DOHH2 (cell line): ENCODE measurements at regions not wholly inside any gene's neighbourhood (a gene's known extent, or its start where the extent isn't known, plus 50 kb on each side); places are given as distances from the start of the nearest gene placed in this dataset.
"Not testable (repeated sequence)": the region's sequence is repeated elsewhere in the genome, so short reads cannot be mapped to it uniquely, and the experiment has no call there.

Experiments
- H3F3A ChIP-seq: fragments of 200-600 bp; sonication (generic), shearing (Covaris generic); 2 replicates; pipeline ENCODE4 v1.6.0; 2016; ENCODE audit warnings: antibody characterized with exemption, mild to moderate bottlenecking; ENCODE audit not compliant: control insufficient read depth, insufficient read depth
- H3K27ac ChIP-seq: fragments of 200-600 bp; sonication (generic); 2 replicates; pipeline ENCODE4 v1.5.1; 2014; ENCODE audit warnings: low read depth, mild to moderate bottlenecking, low read length, moderate library complexity
- H3K27me3 ChIP-seq: fragments of 200-600 bp; sonication (generic); 2 replicates; pipeline ENCODE4 v1.6.1; 2014; ENCODE audit warnings: mild to moderate bottlenecking, low read length, mixed read lengths; ENCODE audit not compliant: control insufficient read depth
- H3K36me3 ChIP-seq: fragments of 200-600 bp; sonication (generic); 2 replicates; pipeline ENCODE4 v1.6.1; 2014; ENCODE audit warnings: mild to moderate bottlenecking, low read length, moderate library complexity, mixed read lengths; ENCODE audit not compliant: control insufficient read depth
- H3K4me1 ChIP-seq: fragments of 200-600 bp; sonication (generic); 2 replicates; pipeline ENCODE4 v1.6.1; 2014; ENCODE audit warnings: mild to moderate bottlenecking, low read length, mixed read lengths; ENCODE audit not compliant: control insufficient read depth
- H3K4me2 ChIP-seq: fragments of 200-600 bp; sonication (generic); 2 replicates; pipeline ENCODE4 v1.6.0; 2014; ENCODE audit warnings: mild to moderate bottlenecking, low read length, moderate library complexity
- H3K4me3 ChIP-seq: fragments of 200-600 bp; sonication (generic); 2 replicates; pipeline ENCODE4 v1.5.1; 2014; ENCODE audit warnings: mild to moderate bottlenecking, low read length, mixed read lengths
- H3K79me2 ChIP-seq: fragments of 200-600 bp; sonication (generic); 2 replicates; pipeline ENCODE4 v1.6.1; 2014; ENCODE audit warnings: mild to moderate bottlenecking, low read length, mixed read lengths; ENCODE audit not compliant: control insufficient read depth
- H3K9me2 ChIP-seq: fragments of 200-600 bp; sonication (generic); replicated peaks from 2 replicates; pipeline ENCODE4 v1.6.1; 2014; ENCODE audit warnings: mild to moderate bottlenecking, low read length, mixed read lengths; ENCODE audit not compliant: control insufficient read depth
- H3K9me3 ChIP-seq: fragments of 200-600 bp; sonication (generic); 2 replicates; pipeline ENCODE4 v1.6.1; 2014; ENCODE audit warnings: antibody characterized with exemption, low read length, mixed read lengths; ENCODE audit not compliant: control insufficient read depth, insufficient read depth
- H4K20me1 ChIP-seq: fragments of 200-600 bp; sonication (generic); 2 replicates; pipeline ENCODE4 v1.6.0; 2014; ENCODE audit warnings: low read depth, mild to moderate bottlenecking, antibody characterized with exemption, low read length, moderate library complexity; ENCODE audit not compliant: control insufficient read depth, insufficient read depth
- CTCF ChIP-seq: fragments of 200-600 bp; sonication (generic); IDR thresholded peaks from one replicate; pipeline ENCODE4 v1.5.1; 2014; ENCODE audit warnings: antibody characterized with exemption, mild to moderate bottlenecking, low read depth, low read length; ENCODE audit not compliant: poor library complexity, severe bottlenecking
- EZH2phosphoT487 ChIP-seq: fragments of 200-600 bp; sonication (generic); IDR thresholded peaks from 2 replicates; pipeline ENCODE4 v1.6.1; 2017; ENCODE audit warnings: borderline replicate concordance, mild to moderate bottlenecking, antibody characterized with exemption, low read length, moderate library complexity, mixed read lengths

GRCh38 chrX:65587616-65588526, 53.3 kb upstream of the LAS1L start:
- no peaks in the 10 kb centered on the region for H3K4me1 ChIP-seq
- no peak overlapping the region for H3K4me2 ChIP-seq
- no peaks in the 10 kb centered on the region for H3K36me3 ChIP-seq
- H3K4me3 ChIP-seq, result no peak overlapping the region
- H3K27me3 ChIP-seq, result no peaks in the 10 kb centered on the region
- TF ChIP-seq CTCF (no peak), EZH2phosphoT487 (no peak)
- no peaks in the 10 kb centered on the region for H3K9me3 ChIP-seq
- no peaks in the 10 kb centered on the region for H3F3A ChIP-seq
- no peaks in the 10 kb centered on the region for H3K9me2 ChIP-seq
- no peak overlapping the region for H3K27ac ChIP-seq
- H3K79me2 ChIP-seq, result no peaks in the 10 kb centered on the region
- no peaks in the 10 kb centered on the region for H4K20me1 ChIP-seq

- Histone ChIP-seq H3K9me3 (no peaks in the 10 kb centered on the region), H3K4me2 (no peak overlapping the region), H3K79me2 (no peaks in the 10 kb centered on the region), H3K27me3 (no peaks in the 10 kb centered on the region), H4K20me1 (no peaks in the 10 kb centered on the region), H3K27ac (no peak overlapping the region), H3K9me2 (no peaks in the 10 kb centered on the region), H3K4me3 (no peak overlapping the region), H3F3A (no peaks in the 10 kb centered on the region), H3K4me1 (no peaks in the 10 kb centered on the region), H3K36me3 (no peaks in the 10 kb centered on the region)
- no peak for TF ChIP-seq CTCF
- no peak for TF ChIP-seq EZH2phosphoT487
Observed at GRCh38 chrX:65586491-65586890, 51.9 kb upstream of the LAS1L start.

- H3K4me2 ChIP-seq, H3K9me2 ChIP-seq, H3K27me3 ChIP-seq, H3K4me1 ChIP-seq, H4K20me1 ChIP-seq, H3K4me3 ChIP-seq, H3K36me3 ChIP-seq, H3K9me3 ChIP-seq, H3K27ac ChIP-seq, H3K79me2 ChIP-seq, H3F3A ChIP-seq: not testable (repeated sequence)
Observed at GRCh38 chrX:65585226-65585625, 50.6 kb upstream of the LAS1L start.
